Left renal cortex interstitium (tissue), 4 donors: ENCODE measurements at regions not wholly inside any gene's neighbourhood (a gene's known extent, or its start where the extent isn't known, plus 50 kb on each side); places are given as distances from the start of the nearest gene placed in this dataset.
A peak's percentile ranks its signal among the peaks of the same experiment; 100 is the strongest.

ENCODE experiments used
- DNase-seq, 4 donors: peaks; one replicate each; pipeline ENCODE4 v3.0.0-alpha.2; 2013; ENCODE audit warnings: low read depth in 4 of 4, low spot score in 2 of 4, missing footprints in 1 of 4

DNA sequence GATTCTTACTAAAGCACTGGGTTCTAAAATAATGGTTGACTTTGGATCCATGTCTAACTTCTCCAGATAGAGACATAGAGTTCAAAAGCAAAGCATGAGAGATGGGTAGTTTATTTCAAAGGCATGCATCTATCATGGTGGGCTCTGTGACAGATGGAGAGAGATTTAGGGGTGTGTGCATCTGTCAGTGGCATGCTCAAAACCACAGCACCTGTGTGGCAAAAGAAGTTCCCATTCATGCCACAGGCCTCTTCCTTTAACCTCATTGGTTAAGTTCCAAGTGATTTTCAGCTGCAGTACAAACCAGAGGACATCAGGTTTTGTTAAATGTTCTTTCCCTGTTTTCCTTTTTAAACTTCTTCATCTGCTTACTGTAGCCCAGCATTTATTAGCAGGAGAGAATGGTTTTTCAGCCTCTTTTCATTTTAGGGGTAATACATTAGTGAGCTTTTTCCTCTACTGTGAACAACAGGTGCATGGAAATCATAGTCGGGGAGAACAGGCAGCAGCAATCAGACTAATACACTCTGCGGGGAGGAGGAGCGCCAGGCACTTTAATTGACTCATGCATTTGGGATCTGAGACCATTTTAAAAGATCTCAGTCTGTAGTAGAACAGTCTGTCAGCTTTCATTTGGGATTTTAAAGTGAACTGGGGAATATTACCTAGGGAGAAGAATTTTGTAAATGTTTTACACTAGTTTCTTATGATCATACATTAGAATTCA is 52.4 kb upstream of the UPP2 start:
- DNase-seq: no peak

DNA sequence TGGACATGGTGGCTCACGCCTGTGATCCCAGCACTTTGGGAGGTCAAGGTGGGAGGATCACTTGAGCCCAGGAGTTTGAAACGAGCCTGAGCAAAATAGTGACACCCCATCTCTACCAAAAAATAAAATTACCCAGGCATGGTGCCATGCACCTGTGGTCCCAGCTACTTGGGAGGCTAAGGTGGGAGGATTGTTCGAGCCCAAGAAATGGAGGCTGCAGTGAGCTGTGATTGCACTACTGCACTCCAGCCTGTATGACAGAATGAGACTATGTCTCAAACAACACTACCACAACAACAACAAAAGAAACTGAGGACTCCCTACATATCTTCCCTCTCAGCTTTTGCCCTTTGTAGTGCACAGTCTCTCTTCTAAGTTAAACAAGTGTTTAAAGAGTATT is 53.3 kb upstream of the UPP2 start:
- no peak for DNase-seq

DNA sequence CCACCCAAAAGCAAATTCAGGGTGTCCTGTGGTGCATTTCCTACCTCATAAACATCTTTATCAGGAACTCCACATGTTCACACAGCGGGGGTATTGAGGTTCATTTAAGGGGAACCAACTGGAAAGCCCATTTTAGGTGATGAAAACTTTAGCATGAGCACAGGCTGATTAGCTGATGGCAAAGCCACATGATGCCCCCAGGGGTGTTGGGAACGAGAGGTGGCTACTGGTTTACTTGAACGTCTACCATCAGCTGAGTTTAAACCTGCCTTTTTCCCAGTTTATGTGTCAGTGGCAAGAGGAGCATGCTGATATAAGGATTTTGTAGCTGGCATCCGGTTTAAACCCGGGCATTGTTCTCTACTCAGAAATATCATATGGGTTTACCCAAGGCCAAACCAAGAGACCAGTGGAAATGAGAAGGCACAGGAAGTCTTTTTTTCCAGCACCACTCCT is 54.5 kb upstream of the UPP2 start:
- no peak for DNase-seq

DNA sequence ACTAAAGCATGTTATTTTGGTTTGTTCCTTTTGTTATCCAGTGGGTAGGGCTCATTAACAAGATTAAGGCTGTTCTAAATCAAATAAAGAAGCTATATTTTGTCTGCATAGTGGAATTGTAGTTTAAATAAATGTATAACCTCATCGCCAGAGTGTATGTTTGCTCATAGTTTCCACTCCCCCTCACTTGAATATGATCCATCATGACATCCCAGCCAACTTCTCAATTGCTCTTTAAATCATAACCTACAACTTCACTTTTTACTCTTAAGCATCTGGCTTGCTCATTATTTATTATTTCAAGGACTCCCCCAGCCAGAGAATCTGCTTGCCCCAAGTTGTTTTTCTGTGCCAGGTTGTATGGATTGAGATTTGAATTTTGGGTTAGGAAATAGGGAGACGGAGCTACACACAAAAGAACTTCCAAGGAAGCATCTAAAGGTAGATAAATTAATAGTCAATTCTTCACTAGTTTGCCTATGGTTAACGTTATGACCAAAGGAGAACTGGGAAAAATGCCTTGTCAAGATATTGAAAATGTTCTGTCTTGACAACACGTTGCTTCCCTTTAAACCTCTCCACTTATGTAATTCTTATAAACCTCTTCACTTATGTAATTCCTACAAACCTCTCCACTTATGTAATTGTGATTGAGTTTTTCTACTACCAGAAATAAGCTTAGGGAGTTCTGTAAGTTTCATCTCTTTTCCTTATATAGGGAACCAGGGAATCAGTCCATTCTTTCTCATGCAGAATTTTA is 55.4 kb upstream of the UPP2 start:
- DNase-seq: no peak

DNA sequence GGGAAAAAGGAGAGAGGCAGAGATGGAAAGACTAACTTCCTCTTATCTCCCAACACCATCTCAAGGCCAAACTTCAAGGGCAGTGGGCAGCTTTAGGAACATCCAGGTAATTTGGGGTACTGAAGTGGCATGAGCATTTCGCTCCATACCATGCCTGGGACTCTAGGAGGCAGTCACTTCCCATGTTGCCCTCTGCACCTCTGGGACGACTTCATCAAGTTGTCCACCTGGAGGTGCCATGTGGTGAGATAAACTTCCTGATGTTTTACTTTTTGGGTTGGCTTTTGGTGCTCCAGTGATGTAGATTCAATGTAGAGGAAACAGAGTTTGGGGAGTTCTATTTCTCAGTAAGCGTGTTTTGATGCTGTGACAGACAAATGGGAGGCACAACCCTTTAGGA is 56.3 kb upstream of the UPP2 start:
- DNase-seq: no peak

DNA sequence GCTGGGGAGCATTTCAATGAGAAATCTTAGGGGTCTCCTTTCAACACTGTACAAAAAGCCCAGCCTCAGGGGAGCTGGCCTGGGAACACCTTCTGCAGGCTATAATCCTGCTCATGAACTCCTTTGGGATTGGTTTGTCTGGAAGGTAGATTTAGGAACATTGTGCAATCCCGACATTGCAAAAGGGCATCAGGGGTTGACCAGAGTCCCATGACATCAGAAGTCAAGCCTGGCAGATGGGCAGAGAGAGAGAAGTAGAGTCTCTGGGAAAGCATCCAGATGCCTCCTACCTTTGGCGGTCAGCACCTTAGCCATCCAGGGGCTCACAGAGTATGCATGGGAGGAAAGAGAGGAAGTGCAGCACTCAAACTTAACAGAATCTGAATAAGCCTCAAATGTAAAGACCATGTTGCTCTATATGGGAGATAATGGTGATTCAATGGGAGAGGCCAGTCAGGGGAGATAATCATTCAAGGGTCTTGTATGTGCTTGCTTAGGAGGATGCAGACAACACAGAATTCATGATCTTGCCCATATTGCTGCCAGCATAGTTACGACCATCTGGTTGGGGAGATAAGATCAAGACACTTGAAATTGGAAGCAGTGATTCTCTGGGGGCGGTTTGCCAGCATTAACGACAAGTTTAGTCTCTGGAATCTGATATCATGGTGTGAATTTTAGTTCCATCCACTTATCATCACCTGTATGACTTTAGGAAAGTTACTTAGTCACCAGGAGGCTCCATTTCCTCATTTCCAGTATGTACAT is 58.3 kb upstream of the UPP2 start:
- DNase-seq: no peak

DNA sequence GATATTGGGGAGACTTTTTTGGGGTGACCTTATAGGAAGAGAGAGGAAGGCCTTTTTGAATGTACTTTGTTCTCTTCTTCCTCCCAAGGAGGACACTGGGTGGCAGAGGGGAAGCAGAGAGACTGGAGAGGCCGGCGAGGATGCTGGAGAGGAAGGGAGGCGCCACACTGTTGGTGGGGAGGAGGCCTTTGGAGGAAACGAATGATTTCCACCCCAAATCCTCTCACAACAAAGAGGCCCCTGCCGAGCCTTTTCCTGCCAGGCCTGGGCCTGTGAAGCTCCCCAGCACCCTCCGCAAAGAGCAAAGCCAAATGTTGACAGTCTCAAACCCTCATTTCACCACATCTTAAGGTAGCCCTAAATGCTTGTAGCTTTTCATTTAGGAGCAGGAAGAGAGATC is 59.0 kb upstream of the UPP2 start:
- DNase-seq: no peak

DNA sequence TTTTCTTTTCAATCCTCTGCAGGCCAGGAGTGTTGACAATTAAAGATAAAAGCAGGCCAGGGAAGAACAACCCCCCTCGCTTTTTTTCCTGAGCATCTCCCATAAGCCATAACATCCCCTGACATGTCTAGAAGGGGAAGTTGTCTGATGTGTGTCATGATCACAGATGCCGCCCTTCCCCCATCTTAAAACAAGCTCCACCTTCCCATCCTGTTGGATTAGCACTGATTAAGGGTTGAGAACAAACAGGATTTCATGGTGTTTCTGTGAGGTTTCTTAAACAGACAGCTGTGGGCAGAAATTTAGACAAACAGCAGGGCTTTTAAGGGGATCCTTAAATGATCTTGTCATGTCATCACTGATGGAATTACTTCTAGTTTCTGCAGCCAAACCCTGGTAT is 59.4 kb upstream of the UPP2 start:
- no peak for DNase-seq

DNA sequence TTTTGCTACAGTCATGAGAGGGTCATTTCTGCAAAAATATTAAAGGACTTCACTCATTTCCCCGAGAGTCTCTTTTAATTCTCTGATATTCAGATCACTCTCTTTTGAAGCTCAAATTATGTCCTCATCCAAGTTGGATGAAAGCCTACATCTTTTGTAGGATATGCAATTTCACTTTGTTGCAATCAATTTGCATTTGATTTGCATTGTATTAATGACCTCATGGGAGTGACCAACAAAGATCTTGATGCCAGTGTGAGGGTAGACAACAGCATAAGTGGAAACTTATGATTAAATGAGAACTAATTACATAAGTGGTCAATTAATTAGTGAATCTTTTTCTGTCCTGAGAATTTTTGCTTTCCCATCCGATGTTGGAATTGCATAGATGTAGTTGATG is 60.3 kb upstream of the UPP2 start:
- DNase-seq: no peak

DNA sequence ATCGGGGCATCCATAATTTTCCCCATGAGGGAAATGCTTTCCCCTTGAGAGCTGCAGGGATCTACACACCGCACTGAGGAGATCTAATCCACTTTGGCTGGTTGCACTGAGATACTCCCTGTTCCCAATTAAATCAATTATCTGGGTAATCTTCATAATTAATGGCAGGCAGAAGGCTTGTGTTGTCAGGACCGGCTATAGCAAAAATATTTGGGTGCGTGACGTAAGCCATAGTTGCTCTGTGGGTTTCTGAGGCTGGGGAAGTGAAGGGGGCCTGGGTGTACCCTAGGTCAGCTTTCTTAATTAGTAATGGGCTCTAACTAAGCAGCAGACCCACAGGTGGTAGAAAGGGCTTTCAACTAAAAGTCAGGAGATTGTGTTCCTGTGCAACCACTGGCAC is 62.8 kb upstream of the UPP2 start:
- no peak for DNase-seq

DNA sequence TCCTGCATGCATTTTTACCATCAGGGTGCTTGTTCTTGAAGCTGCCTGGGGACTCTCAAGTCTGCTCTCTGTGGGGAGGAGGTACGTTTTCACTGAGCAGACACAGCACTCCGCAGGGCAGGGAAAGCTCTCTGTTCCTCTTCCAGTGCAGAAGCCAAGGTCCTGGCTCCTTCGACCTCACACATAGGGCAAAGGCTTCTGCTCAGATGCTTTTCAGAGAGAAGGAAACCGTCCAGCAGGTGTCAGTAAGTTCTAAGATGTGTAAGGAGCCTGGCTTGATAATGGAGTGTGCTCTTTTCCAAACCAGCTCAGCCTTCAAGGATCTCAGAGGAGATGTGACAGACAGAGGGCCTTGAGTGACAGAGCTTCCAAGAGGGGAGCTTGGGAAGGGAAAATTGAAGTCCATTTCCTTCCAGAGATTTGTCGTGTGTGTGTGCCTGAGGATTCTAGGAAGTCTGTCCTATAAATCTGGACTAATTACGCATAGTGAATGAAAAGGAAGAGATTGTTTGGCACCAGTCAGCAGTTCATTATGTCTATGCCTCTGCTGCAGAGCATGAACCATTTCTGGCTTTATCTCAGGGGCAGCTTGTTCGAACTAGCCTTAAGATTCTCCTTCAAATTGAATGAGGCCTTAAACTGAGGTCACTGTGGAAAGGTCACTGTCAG is 67.3 kb upstream of the UPP2 start:
- DNase-seq: peak in 2 of 4 donors; percentile 28 to 58

DNA sequence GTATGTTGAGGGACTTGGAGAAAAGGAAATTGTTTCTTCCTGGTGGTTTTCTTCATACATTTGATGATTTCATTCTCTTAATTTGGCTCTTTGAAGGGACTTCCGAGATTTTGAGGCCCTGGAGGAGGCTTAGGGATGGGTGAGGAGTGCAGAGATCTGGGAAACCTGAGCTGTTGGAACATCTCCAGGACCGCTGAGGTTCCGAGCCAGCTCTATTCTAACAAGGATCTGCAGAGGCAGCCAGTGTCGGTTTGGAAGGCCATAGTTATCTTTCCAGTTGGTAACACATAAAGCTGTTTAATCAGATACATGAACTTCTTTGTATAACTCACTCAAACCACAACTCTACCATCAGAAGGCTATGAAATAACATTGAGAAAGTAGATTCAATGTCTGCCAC is 70.3 kb upstream of the UPP2 start:
- no peak for DNase-seq

DNA sequence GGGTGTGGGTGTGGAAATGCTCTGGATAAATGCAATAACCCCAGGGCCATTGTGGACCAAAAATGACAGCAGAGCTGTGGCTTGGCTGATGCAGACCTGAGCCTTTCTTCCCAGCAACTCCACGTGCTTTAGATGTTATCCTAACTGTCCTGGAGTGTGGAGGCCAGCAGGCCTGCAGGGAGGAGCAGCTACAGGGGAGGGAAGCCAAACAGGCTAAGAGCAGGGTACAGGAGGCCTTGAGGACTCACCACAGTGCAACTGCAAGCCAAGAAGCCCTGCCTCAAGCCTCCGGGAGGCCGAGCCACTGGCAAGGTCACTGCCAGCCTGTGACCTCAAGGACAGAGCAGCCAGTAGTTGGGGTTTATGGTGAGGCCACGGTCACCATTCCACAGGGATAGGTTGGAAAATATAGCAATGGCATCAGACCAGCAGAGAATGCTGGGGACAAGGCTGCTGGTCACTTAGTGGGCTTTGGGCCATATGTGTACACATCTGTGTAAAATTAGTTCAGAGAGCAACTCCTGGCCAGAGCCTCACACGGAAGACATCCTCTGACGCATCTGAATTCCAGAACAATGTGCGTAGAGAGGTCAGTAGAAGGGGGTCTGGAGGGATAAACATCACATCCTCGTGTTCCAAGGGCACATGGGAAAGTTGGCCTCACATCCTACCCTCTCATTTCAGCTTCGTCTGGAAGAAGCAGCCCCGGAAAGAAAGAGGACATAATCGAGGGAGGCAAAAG is 76.2 kb upstream of the UPP2 start:
- DNase-seq: no peak

DNA sequence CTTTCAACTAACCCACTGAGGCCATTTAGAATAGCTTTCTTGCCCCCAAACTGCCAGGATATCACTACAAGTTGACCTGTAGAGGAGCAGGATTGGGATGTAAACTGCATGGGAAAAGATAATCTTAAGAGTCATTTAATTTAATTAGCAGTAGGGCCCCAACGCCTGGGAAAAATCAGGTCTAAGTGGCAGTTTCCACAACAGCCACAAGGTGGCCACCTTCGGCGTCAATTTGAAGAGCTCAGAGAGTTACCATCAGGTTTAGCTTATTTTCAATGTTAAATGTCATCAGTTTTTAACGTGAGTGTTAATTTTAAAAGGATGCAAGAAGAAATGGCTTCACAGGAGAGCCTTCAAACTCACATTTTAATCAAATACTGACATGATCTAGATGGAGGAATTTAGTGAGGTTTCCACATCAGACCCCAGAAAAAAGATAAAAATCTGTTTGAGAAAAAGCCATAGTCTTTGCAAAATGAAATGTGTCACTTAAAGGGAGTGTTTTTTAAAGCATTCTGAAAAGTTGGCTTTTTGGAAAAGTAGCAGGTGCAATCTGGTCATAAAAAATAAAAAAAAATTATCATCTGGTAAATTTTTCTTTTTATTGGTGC is 77.3 kb upstream of the UPP2 start:
- DNase-seq: no peak

DNA sequence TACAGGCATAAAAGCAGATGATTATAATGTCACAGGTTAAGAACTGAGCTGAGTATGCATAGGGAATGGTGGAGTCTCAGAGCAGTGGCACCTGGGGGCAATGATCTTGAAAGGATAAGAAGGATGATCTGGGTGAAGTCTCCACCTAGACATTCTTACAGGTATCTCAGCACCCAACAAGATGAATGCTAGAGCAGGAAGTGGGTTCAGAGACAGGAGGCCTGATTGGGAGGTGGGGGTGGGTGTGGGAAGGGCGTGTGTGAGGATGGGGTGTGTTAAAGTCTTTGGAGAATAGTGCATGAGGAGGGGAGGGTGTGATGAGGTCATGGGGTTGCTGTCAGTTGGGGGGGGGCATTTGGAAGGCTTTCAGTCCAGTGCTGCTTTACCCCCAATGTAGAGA is 78.8 kb upstream of the UPP2 start:
- no peak for DNase-seq

DNA sequence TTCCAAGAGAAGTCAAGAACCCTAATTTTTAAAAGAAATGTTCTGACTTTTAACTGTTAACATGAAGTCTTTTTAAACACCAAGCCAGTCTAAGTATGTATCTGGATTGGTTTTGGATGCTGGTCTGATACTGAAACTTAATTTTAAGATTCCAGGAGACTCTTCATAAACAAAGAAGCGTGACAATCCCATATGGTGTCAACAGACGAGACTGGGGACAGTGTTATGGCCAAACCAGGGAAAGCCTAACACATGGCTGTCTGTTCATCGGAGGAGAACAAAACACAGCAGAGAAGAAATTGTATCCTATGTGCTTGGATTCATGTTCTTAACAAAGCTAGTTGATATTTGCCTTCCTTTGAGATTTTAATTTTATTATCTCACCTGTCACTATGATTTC is 80.5 kb upstream of the UPP2 start:
- no peak for DNase-seq

DNA sequence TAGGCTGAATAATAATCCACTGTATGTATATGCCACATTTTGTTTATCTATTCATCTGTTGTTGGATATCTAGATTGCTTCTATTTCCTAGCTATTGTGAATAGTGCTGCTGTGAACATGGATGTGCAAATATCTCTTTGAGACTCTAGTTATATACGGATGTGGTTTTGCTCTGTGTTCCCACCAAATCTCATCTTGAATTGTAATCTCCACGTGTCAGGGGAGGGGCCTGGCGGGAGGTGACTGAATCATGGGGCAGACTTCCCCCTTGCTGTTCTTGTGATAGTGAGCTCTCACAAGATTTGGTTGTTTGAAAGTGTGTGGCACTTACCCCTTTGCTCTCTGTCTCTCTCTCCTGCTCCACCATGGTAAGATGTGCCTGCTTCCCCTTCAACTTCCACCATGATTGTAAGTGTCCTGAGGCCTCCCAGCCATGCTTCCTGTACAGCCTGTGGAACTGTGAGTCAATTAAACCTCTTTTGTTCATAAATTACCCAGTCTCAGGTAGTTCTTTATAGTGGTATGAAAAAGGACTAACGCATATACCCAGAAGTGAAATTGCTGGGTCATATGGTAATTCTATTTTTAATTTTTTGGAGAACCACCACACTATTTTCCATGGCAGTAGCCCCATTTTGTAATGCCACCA is 86.1 kb upstream of the UPP2 start:
- DNase-seq: no peak

DNA sequence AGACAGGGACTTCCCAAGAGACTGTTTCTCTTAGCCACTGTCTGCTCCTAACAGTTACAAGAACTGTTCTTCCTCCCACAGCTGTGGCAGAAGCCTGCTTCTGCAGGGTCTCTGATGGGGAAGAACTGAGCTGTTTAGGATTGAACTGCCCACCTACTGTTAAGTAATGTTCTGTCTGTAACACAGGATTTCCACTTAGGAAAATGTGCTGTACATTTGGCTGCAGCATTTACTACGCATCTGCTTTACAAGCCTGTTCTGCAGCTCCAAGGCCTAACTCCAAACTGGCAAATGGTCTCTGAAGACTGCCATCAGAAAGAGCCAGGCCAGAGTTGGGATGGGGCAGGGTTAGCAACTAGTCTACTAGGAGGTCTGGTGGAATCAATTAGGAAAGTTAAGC is 87.8 kb upstream of the UPP2 start:
- DNase-seq: no peak

DNA sequence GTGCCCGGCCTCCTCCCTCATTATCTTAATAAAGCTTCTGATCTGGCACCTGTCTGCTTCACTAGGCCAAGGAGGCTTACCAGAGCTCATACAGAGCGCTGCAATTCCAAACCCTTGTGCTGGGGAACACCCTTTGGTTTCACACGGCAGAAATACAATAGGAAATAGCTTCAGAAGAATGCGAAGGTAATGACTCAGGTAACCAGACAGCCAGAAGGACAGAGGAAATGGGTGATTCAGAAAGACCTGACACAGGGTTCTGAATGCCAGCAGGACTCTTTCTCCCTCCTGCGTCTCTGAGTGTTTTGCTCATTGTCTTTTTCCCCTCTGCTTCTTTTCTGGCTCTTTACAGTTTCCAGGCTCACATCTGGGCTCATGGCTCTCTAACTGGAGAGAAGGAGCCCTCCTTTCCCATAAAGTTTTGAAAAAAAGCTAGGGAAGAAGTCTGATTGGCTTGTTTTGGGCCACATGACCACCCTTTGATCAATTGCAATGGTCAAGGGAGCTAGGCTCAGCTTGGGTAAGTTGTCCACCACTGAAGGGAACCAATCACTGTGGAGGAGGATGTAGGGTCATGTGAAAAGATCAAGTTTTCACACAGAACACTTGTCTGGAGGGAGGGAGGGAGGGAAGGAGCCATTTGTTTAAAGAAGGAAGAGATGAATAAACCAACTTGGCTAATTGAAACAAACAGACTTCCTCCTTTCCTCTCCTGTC is 90.5 kb upstream of the UPP2 start:
- no peak for DNase-seq
